Retinal pigment epithelial cell (primary cell): ENCODE measurements at regions not wholly inside any gene's neighbourhood (a gene's known extent, or its start where the extent isn't known, plus 50 kb on each side); places are given as distances from the start of the nearest gene placed in this dataset.

Experiments
- DNase-seq: peaks from one replicate; pipeline ENCODE4 v3.0.0-alpha.2; 2010; ENCODE audit warnings: low read depth
- H3K4me3 ChIP-seq: 2 replicates; pipeline ENCODE4 v1.5.1; 2011; ENCODE audit warnings: mild to moderate bottlenecking, low read length, control low read depth, moderate library complexity
- CTCF ChIP-seq: conservative IDR thresholded peaks from 2 replicates; pipeline ENCODE4 v1.5.1; 2011; ENCODE audit warnings: low read depth, low read length, control low read depth, inconsistent platforms

DNA sequence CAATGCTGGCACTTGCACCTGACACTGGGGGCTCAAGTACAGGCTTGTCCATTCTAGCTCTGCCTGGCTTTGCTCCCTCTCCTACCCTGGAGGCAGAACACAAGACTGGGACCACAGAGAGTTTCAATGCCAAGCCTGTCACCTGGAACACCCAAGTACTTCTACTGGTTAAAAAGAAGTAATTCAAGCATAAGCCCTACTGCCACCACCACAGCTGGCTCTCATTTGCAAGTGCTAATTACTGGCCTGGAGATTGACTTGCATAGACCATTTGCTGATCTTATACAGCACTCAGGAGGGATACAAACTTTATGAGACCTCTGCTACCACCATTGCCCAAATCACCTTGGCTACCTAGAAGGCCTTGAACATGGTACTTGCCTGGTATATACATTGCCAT is 1550.9 kb downstream of the C4orf33 start:
- H3K4me3 ChIP-seq, result no peak overlapping the region
- DNase-seq, result no peak
- TF ChIP-seq CTCF, result no peak

GRCh38 chr4:130648570-130648969 is 1552.6 kb downstream of the C4orf33 start:
- no peak for TF ChIP-seq CTCF
- H3K4me3 ChIP-seq, result no peak overlapping the region

GRCh38 chr4:130653842-130654241 is 1557.9 kb downstream of the C4orf33 start:
- no peak for TF ChIP-seq CTCF
- DNase-seq, result no peak
- H3K4me3 ChIP-seq, result no peak overlapping the region

More at GRCh38 chr4:130648570-130648969, 1552.6 kb downstream of the C4orf33 start:
- DNase-seq, result no peak

GRCh38 chr4:130659320-130659719 is 1563.4 kb downstream of the C4orf33 start:
- no peak for TF ChIP-seq CTCF
- DNase-seq, result no peak
- H3K4me3 ChIP-seq, result no peak overlapping the region

GRCh38 chr4:130668859-130669258 is 1572.9 kb downstream of the C4orf33 start:
- H3K4me3 ChIP-seq, result no peak overlapping the region
- DNase-seq, result no peak
- no peak for TF ChIP-seq CTCF

DNA sequence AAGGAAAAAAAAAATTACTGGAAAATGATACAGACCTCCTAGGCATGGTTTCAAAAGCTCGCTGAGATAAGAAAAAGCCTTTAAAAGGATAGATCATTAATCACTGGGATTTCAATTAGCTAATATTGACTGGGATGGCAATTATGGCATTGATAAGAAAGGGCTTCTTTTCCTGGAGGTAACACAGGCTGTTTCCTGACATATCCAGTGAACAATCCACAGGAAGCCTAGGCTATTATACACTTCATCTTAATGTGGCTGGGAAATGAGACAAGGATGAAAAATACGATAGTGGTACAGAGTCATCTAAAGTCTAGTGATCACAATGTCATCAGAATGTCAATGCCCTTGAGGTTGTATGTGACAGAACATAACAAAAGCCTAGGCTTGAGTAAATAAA is 1579.3 kb downstream of the C4orf33 start:
- no peak for TF ChIP-seq CTCF
- no peak overlapping the region for H3K4me3 ChIP-seq
- DNase-seq, result no peak

DNA sequence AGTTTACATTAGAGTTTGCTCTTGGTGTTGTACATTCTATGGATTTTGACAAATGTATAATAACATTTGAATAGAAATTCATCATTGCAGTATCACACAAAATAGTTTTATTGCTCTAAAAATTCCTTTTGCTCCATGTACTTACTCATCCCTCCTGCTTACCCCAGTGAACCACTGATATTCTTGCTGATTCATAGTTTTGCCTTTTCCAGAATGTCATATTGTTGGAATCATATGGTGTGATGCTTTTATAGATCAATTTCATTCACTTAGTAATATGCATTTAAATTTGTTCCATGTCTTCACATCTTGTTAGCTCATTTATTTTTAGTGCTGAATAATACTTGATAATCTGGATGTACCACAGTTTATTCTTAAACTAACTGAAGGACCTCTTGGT is 1593.2 kb downstream of the C4orf33 start:
- no peak for TF ChIP-seq CTCF
- DNase-seq, result no peak
- no peak overlapping the region for H3K4me3 ChIP-seq
